A673 (cell line): ENCODE measurements at regions not wholly inside any gene's neighbourhood (a gene's known extent, or its start where the extent isn't known, plus 50 kb on each side); places are given as distances from the start of the nearest gene placed in this dataset.

Experiments used
- CTCF ChIP-seq: fragments of 300-800, 200-600 bp; sonication (generic); conservative IDR thresholded peaks from 2 replicates; pipeline ENCODE4 v1.5.1; 2017; ENCODE audit warnings: low read depth, mild to moderate bottlenecking, antibody characterized with exemption, low read length, moderate library complexity, mixed read lengths
- EZH2 ChIP-seq: fragments of 200-600 bp; sonication (generic); IDR thresholded peaks from 2 replicates; pipeline ENCODE4 v1.6.1; 2017; ENCODE audit warnings: borderline replicate concordance, low read depth, mild to moderate bottlenecking, mixed read lengths, antibody characterized with exemption, low read length; ENCODE audit not compliant: poor library complexity, severe bottlenecking

GRCh38 chr6:168877821-168878282 lies 375.8 kb downstream of the THBS2 start:
- TF ChIP-seq CTCF (no peak), EZH2 (no peak)
